Suprapubic skin (tissue), 4 donors: ENCODE measurements at regions not wholly inside any gene's neighbourhood (a gene's known extent, or its start where the extent isn't known, plus 50 kb on each side); places are given as distances from the start of the nearest gene placed in this dataset.

Source experiments
- CTCF ChIP-seq, 2 donors: fragments of 200-600 bp in 1 of 2; fragments of 450-650 bp in 1 of 2; sonication (generic) in 1 of 2; IDR thresholded peaks; one replicate each; pipeline ENCODE4 v1.5.1; 2016 to 2019; ENCODE audit warnings: antibody characterized with exemption in 2 of 2, mild to moderate bottlenecking in 1 of 2, moderate library complexity in 1 of 2
- EP300 ChIP-seq: sonication (generic); formaldehyde crosslinking; IDR thresholded peaks from one replicate; pipeline ENCODE4 v1.6.1; 2017; ENCODE audit warnings: antibody characterized with exemption
- POLR2A ChIP-seq, 2 donors: fragments of 450-650 bp; IDR thresholded peaks; one replicate each; pipeline ENCODE4 v1.6.1; 2017; ENCODE audit warnings: antibody characterized with exemption in 2 of 2, mild to moderate bottlenecking in 2 of 2, moderate library complexity in 2 of 2
- POLR2AphosphoS5 ChIP-seq, 3 donors: sonication (generic); formaldehyde crosslinking; IDR thresholded peaks; one replicate each; pipeline ENCODE4 v1.6.1; 2017; ENCODE audit warnings: antibody characterized with exemption in 3 of 3

- TF ChIP-seq CTCF (IDR thresholded peaks at IDR 0.05): no peak
- no peak for TF ChIP-seq POLR2A (IDR thresholded peaks at IDR 0.05)
- TF ChIP-seq POLR2AphosphoS5 (IDR thresholded peaks at IDR 0.05): no peak
- TF ChIP-seq EP300: no peak
Observed at GRCh38 chr1:101148980-101149379, 87.8 kb upstream of the S1PR1 start.
